Omental fat pad (tissue), 3 donors: ENCODE measurements at regions not wholly inside any gene's neighbourhood (a gene's known extent, or its start where the extent isn't known, plus 50 kb on each side); places are given as distances from the start of the nearest gene placed in this dataset.

ENCODE experiments used
- ATAC-seq: fragments of 150-250 bp; one replicate; pipeline ENCODE4 v1.9.1; 2016; ENCODE audit warnings: mild to moderate bottlenecking, moderate library complexity; ENCODE audit not compliant: low FRiP score
- DNase-seq: peaks from one replicate; pipeline ENCODE4 v3.0.0-alpha.2; 2019; ENCODE audit warnings: low spot score
- TF ChIP-seq, protein P1 (sequence below), 3 donors: fragments of 450-650 bp; IDR thresholded peaks; one replicate each; pipeline ENCODE4 v1.5.1; 2016 to 2017; ENCODE audit warnings: antibody characterized with exemption in 3 of 3, mild to moderate bottlenecking in 3 of 3, moderate library complexity in 2 of 3

GRCh38 chr3:72434296-72434695 is 413.9 kb downstream of the SHQ1 start:
- DNase-seq = no peak
- TF ChIP-seq, protein P1, sequence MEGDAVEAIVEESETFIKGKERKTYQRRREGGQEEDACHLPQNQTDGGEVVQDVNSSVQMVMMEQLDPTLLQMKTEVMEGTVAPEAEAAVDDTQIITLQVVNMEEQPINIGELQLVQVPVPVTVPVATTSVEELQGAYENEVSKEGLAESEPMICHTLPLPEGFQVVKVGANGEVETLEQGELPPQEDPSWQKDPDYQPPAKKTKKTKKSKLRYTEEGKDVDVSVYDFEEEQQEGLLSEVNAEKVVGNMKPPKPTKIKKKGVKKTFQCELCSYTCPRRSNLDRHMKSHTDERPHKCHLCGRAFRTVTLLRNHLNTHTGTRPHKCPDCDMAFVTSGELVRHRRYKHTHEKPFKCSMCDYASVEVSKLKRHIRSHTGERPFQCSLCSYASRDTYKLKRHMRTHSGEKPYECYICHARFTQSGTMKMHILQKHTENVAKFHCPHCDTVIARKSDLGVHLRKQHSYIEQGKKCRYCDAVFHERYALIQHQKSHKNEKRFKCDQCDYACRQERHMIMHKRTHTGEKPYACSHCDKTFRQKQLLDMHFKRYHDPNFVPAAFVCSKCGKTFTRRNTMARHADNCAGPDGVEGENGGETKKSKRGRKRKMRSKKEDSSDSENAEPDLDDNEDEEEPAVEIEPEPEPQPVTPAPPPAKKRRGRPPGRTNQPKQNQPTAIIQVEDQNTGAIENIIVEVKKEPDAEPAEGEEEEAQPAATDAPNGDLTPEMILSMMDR (IDR thresholded peaks at IDR 0.05) = no peak
- ATAC-seq = no peak

DNA sequence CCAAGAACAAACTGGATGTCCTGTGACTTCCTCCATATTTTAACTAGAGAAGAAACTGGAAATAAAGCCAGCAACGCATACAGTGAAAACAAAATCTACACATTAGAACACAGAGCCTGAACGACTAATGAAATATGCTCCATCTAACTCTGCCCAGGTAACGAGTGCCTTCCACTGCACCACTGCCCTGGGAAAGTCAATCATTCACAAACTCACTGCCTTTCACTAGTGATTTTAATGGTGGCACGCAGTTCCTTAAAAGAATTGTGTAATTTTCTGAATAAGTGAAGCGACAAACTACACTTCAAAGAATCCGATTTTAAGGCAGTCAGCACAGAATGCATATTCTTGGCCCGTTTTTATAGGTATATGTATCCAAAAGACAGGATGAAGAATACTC is 416.0 kb downstream of the SHQ1 start:
- TF ChIP-seq, protein P1 (IDR thresholded peaks at IDR 0.05) = no peak
- DNase-seq = no peak
- ATAC-seq = no peak

DNA sequence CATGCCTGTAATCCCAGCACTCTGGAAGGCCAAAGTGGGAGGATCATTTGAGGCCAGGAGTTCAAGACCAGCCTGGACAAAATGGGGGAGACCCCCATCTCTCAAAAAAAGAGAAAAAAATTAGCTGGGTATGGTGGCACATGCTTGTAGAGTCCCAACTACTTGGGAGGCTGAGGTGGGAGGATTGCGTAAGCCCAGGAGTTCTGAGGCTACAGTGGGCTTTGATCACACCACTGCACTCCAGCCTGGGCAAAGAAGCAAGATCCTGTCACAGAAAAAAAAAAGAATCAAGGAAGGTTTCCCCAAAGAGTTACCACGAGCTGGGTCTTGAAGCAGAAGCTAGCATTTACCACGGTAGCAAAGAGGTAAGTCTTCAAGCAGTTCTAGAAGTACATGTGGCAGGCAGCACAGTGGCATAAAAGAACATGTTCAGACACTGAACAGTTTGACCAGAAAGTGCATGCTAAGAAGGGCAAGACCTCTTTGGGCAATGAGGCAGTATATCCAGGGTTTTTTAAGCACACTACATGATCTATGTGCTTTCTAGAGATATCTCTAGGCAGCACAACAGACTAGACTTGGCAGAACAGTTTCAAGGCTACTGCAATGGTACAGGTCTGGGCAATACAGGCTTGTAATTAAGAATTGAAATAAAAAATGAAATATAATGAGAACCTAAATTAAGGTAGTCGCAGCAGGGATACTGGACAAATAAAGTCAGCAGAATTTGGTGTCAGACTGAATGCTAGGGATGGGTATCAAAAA is 418.5 kb downstream of the SHQ1 start:
- TF ChIP-seq, protein P1 (IDR thresholded peaks at IDR 0.05) = no peak
- ATAC-seq (no peak), DNase-seq (no peak)

DNA sequence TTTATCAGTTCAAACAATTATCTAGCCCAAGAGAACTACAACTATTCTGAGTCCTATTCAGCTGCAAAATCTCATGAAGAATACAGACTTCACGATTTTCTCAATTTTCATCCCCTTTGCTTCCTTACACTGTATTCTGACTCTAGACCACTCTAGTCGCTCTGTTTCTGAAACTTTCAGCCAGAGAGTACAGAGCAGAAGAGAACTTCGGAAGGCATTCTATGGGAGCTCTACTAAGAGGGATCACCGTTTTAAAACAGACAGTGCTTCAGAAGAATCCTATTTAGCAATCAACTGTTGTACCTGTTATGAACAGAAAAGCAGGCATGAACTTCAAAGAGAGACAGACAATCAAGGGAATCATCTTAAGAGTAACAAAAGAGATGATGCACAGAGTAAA is 419.4 kb downstream of the SHQ1 start:
- TF ChIP-seq, protein P1 (IDR thresholded peaks at IDR 0.05) = no peak
- ATAC-seq (no peak), DNase-seq (no peak)

DNA sequence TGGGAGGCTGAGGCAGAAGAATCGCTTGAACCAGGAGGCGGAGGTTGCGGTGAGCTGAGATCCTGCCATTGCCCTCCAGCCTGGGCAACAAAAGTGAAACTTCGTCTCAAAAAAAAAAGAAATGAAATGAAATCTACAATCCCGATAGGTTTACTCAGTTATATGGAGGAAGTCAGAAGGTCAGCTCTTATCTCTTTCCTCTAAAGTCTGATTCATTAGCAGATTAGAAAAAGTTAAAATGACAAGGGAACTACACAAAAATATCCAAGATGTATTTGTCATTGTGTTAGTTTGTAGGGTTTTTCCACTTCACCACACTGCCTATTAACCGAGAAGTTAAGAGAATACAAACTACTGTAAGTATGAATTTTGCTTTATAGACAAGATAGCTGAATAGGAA is 420.6 kb downstream of the SHQ1 start:
- DNase-seq (no peak), ATAC-seq (no peak)
- TF ChIP-seq, protein P1 (IDR thresholded peaks at IDR 0.05) = no peak

GRCh38 chr3:72426618-72427397 is 421.4 kb downstream of the SHQ1 start:
- DNase-seq (no peak), ATAC-seq (no peak)
- TF ChIP-seq, protein P1 (IDR thresholded peaks at IDR 0.05) = no peak
